B cell (primary cell): ENCODE measurements at regions not wholly inside any gene's neighbourhood (a gene's known extent, or its start where the extent isn't known, plus 50 kb on each side); places are given as distances from the start of the nearest gene placed in this dataset.

Experiments used
- EZH2 ChIP-seq: IDR thresholded peaks from 2 replicates; pipeline ENCODE4 v1.6.1; 2012; ENCODE audit warnings: borderline replicate concordance, low read depth, mild to moderate bottlenecking, moderate library complexity, low read length; ENCODE audit not compliant: insufficient read depth, poor library complexity, severe bottlenecking
- TF ChIP-seq, protein P1 (sequence below): fragments of 200-600 bp; IDR thresholded peaks from one replicate; pipeline ENCODE4 v1.8.0; 2022; ENCODE audit warnings: antibody characterized with exemption, mild to moderate bottlenecking

DNA sequence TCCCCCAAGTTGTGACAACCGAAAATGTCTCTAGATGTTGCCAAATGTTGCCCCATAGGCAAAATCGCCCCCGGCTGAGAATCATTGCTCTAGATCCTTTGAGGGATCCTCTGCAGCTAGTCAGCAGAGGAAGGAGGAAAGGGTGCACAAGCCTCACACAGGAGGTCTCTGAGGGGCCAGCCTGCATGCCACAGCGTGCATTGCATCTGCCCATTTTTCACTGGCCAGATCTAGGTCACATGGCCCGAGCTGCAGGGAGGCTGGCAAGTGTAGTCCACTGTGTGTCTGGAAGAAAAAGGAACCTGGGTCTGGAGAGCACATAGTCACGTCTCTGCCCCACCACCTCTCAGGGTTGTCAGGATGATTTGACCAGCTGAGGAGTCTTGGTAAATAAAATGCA is 138.2 kb downstream of the CCT6B start:
- TF ChIP-seq, protein P1, sequence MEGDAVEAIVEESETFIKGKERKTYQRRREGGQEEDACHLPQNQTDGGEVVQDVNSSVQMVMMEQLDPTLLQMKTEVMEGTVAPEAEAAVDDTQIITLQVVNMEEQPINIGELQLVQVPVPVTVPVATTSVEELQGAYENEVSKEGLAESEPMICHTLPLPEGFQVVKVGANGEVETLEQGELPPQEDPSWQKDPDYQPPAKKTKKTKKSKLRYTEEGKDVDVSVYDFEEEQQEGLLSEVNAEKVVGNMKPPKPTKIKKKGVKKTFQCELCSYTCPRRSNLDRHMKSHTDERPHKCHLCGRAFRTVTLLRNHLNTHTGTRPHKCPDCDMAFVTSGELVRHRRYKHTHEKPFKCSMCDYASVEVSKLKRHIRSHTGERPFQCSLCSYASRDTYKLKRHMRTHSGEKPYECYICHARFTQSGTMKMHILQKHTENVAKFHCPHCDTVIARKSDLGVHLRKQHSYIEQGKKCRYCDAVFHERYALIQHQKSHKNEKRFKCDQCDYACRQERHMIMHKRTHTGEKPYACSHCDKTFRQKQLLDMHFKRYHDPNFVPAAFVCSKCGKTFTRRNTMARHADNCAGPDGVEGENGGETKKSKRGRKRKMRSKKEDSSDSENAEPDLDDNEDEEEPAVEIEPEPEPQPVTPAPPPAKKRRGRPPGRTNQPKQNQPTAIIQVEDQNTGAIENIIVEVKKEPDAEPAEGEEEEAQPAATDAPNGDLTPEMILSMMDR, result no peak
- no peak for TF ChIP-seq EZH2
